Neural cell (in vitro differentiated cells): ENCODE measurements at regions not wholly inside any gene's neighbourhood (a gene's known extent, or its start where the extent isn't known, plus 50 kb on each side); places are given as distances from the start of the nearest gene placed in this dataset.

ENCODE experiments used
- H2AFZ ChIP-seq: fragments of 200-600, 300-800 bp; sonication (generic), shearing (Covaris generic); 2 replicates; pipeline ENCODE4 v1.6.0; 2014; ENCODE audit warnings: low read depth, mild to moderate bottlenecking, antibody characterized with exemption, low read length, moderate library complexity
- H3F3A ChIP-seq: fragments of 200-600 bp; shearing (Covaris generic); 2 replicates; pipeline ENCODE4 v1.6.1; 2016; ENCODE audit warnings: mild to moderate bottlenecking, moderate library complexity, mixed read lengths, antibody characterized with exemption, low read length; ENCODE audit not compliant: insufficient read depth, poor library complexity, severe bottlenecking
- H3K27ac ChIP-seq: fragments of 200-600, 300-800 bp; sonication (generic), shearing (Covaris generic); 2 replicates; pipeline ENCODE4 v1.5.1; 2014; ENCODE audit warnings: mild to moderate bottlenecking, low read length, moderate library complexity
- H3K27me3 ChIP-seq: fragments of 300-800, 200-600 bp; sonication (generic), shearing (Covaris generic); 2 replicates; pipeline ENCODE4 v1.6.0; 2014; ENCODE audit warnings: mild to moderate bottlenecking, low read depth, low read length, moderate library complexity; ENCODE audit not compliant: insufficient read depth
- H3K36me3 ChIP-seq: fragments of 300-800, 200-600 bp; sonication (generic), shearing (Covaris generic); 2 replicates; pipeline ENCODE4 v1.5.1; 2014; ENCODE audit warnings: mild to moderate bottlenecking, antibody characterized with exemption, low read length, moderate library complexity; ENCODE audit not compliant: insufficient read depth
- H3K4me2 ChIP-seq: fragments of 300-800, 200-600 bp; sonication (generic), shearing (Covaris generic); 2 replicates; pipeline ENCODE4 v1.6.0; 2014; ENCODE audit warnings: mild to moderate bottlenecking, low read length
- H3K4me3 ChIP-seq: fragments of 300-800, 200-600 bp; sonication (generic), shearing (Covaris generic); 2 replicates; pipeline ENCODE4 v1.5.1; 2014; ENCODE audit warnings: mild to moderate bottlenecking, low read length, moderate library complexity
- H3K79me2 ChIP-seq: fragments of 200-600 bp; shearing (Covaris generic); replicated peaks from 2 replicates; pipeline ENCODE4 v1.6.0; 2014; ENCODE audit warnings: mild to moderate bottlenecking, low read length, moderate library complexity; ENCODE audit not compliant: insufficient read depth
- H3K9ac ChIP-seq: fragments of 300-800, 200-600 bp; sonication (generic), shearing (Covaris generic); 2 replicates; pipeline ENCODE4 v1.6.1; 2016; ENCODE audit warnings: mild to moderate bottlenecking, low read length, mixed read lengths
- H3K9me2 ChIP-seq: fragments of 200-600 bp; shearing (Covaris generic); 2 replicates; pipeline ENCODE4 v1.6.1; 2016; ENCODE audit warnings: mild to moderate bottlenecking, low read length, mixed read lengths; ENCODE audit not compliant: insufficient read depth
- H3K9me3 ChIP-seq: fragments of 200-600, 300-800 bp; sonication (generic), shearing (Covaris generic); 2 replicates; pipeline ENCODE4 v1.6.1; 2016; ENCODE audit warnings: mild to moderate bottlenecking, mixed run types, low read length, moderate library complexity, mixed read lengths
- H4K20me1 ChIP-seq: fragments of 200-600 bp; shearing (Covaris generic); 2 replicates; pipeline ENCODE4 v1.6.1; 2016; ENCODE audit warnings: mild to moderate bottlenecking, mixed run types; ENCODE audit not compliant: insufficient read depth
- EP300 ChIP-seq: fragments of 450-650 bp; conservative IDR thresholded peaks from 2 replicates; pipeline ENCODE4 v1.6.1; 2014; ENCODE audit warnings: antibody characterized with exemption, mild to moderate bottlenecking, moderate library complexity; ENCODE audit not compliant: poor library complexity, severe bottlenecking
- EZH2 ChIP-seq: fragments of 200-600, 300-800 bp; shearing (Covaris generic), sonication (generic); IDR thresholded peaks from 2 replicates; pipeline ENCODE4 v1.6.1; 2014; ENCODE audit warnings: antibody characterized with exemption, low read length, borderline replicate concordance, mild to moderate bottlenecking; ENCODE audit not compliant: insufficient read depth, poor library complexity, severe bottlenecking
- MXI1 ChIP-seq: fragments of 450-650 bp; conservative IDR thresholded peaks from 2 replicates; pipeline ENCODE4 v1.6.1; 2014; ENCODE audit warnings: antibody characterized with exemption, mild to moderate bottlenecking; ENCODE audit not compliant: poor library complexity, severe bottlenecking
- POLR2AphosphoS5 ChIP-seq: IDR thresholded peaks from 2 replicates; pipeline ENCODE4 v1.6.1; 2012
- RAD21 ChIP-seq: fragments of 450-650 bp; conservative IDR thresholded peaks from 2 replicates; pipeline ENCODE4 v1.6.1; 2014; ENCODE audit warnings: antibody characterized with exemption, mild to moderate bottlenecking, moderate library complexity
- SMC3 ChIP-seq: fragments of 450-650 bp; conservative IDR thresholded peaks from 2 replicates; pipeline ENCODE4 v1.6.1; 2014; ENCODE audit warnings: antibody characterized with exemption, mild to moderate bottlenecking, moderate library complexity; ENCODE audit not compliant: poor library complexity
- TAF1 ChIP-seq: IDR thresholded peaks from 2 replicates; pipeline ENCODE4 v1.6.1; 2012; ENCODE audit warnings: low read depth
- TF ChIP-seq, protein P1 (sequence below): IDR thresholded peaks from 2 replicates; pipeline ENCODE4 v1.6.1; 2012; ENCODE audit warnings: borderline replicate concordance
- TF ChIP-seq, protein P2 (sequence below): fragments of 450-650 bp; IDR thresholded peaks from 2 replicates; pipeline ENCODE4 v1.5.1; 2014; ENCODE audit warnings: antibody characterized with exemption, mild to moderate bottlenecking, moderate library complexity; ENCODE audit not compliant: poor library complexity, severe bottlenecking

DNA sequence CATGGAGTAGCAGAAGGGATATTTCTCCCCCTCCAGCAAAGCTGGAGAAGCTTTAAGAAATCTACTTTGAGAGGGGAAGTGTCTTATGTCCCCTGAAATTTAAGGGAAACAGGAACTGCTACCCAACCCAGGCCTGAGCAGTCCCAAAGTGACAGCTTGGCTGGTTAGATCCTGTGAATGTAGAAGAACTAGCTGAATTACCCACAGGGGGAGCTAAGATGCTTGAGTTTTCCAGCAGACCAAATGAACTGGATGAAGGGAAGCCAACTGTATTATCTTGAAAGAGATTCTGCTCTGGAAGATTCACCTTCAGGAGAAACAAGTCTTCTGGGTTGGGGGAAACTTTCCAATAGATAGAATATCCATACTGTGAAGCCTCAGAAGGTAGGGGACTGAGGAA, 303.3 kb upstream of the MMS22L start:
- no peaks in the 10 kb centered on the region for H3K27me3 ChIP-seq
- no peak overlapping the region for H3K4me2 ChIP-seq
- TF ChIP-seq, protein P1, sequence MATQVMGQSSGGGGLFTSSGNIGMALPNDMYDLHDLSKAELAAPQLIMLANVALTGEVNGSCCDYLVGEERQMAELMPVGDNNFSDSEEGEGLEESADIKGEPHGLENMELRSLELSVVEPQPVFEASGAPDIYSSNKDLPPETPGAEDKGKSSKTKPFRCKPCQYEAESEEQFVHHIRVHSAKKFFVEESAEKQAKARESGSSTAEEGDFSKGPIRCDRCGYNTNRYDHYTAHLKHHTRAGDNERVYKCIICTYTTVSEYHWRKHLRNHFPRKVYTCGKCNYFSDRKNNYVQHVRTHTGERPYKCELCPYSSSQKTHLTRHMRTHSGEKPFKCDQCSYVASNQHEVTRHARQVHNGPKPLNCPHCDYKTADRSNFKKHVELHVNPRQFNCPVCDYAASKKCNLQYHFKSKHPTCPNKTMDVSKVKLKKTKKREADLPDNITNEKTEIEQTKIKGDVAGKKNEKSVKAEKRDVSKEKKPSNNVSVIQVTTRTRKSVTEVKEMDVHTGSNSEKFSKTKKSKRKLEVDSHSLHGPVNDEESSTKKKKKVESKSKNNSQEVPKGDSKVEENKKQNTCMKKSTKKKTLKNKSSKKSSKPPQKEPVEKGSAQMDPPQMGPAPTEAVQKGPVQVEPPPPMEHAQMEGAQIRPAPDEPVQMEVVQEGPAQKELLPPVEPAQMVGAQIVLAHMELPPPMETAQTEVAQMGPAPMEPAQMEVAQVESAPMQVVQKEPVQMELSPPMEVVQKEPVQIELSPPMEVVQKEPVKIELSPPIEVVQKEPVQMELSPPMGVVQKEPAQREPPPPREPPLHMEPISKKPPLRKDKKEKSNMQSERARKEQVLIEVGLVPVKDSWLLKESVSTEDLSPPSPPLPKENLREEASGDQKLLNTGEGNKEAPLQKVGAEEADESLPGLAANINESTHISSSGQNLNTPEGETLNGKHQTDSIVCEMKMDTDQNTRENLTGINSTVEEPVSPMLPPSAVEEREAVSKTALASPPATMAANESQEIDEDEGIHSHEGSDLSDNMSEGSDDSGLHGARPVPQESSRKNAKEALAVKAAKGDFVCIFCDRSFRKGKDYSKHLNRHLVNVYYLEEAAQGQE = no peak
- TF ChIP-seq, protein P2, sequence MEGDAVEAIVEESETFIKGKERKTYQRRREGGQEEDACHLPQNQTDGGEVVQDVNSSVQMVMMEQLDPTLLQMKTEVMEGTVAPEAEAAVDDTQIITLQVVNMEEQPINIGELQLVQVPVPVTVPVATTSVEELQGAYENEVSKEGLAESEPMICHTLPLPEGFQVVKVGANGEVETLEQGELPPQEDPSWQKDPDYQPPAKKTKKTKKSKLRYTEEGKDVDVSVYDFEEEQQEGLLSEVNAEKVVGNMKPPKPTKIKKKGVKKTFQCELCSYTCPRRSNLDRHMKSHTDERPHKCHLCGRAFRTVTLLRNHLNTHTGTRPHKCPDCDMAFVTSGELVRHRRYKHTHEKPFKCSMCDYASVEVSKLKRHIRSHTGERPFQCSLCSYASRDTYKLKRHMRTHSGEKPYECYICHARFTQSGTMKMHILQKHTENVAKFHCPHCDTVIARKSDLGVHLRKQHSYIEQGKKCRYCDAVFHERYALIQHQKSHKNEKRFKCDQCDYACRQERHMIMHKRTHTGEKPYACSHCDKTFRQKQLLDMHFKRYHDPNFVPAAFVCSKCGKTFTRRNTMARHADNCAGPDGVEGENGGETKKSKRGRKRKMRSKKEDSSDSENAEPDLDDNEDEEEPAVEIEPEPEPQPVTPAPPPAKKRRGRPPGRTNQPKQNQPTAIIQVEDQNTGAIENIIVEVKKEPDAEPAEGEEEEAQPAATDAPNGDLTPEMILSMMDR = peak; percentile 20
- TF ChIP-seq MXI1 (no peak), EZH2 (no peak), POLR2AphosphoS5 (no peak), SMC3 (no peak), RAD21 (peak; percentile 23), EP300 (no peak), TAF1 (no peak)
- no peaks in the 10 kb centered on the region for H3K79me2 ChIP-seq
- no peak overlapping the region for H3K27ac ChIP-seq
- H4K20me1 ChIP-seq = no peaks in the 10 kb centered on the region
- H3F3A ChIP-seq = no peaks in the 10 kb centered on the region
- H2AFZ ChIP-seq = no peak overlapping the region
- H3K9me2 ChIP-seq = no peaks in the 10 kb centered on the region
- no peaks in the 10 kb centered on the region for H3K36me3 ChIP-seq
- H3K9me3 ChIP-seq = no peaks in the 10 kb centered on the region
- no peak overlapping the region for H3K4me3 ChIP-seq
- H3K9ac ChIP-seq = no peak overlapping the region

DNA sequence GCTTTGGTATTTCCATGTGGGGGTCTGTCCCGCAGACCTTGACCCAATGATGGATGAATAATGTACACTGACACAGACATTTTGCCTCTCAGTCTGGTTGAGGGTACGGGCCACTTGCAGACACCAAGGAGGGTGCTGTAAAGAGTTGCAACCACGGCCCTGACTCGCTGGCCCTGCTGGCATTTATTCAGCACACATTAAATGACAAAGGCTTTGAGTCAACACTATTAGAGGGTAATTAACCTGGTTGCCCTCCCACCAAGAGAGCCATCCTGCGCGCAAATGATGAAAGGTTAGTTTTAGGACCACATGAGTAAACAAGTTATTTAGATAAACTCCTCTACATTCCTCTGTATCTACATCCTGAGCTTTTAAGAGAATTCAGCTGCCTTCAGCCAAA, 308.9 kb upstream of the MMS22L start:
- Histone ChIP-seq H3K4me2 (no peak overlapping the region), H2AFZ (no peak overlapping the region), H3K9me2 (no peaks in the 10 kb centered on the region), H3K9me3 (no peaks in the 10 kb centered on the region), H4K20me1 (no peaks in the 10 kb centered on the region), H3K36me3 (no peaks in the 10 kb centered on the region), H3K27ac (no peak overlapping the region), H3K9ac (no peak overlapping the region), H3K27me3 (no peaks in the 10 kb centered on the region), H3K4me3 (no peak overlapping the region), H3F3A (no peaks in the 10 kb centered on the region), H3K79me2 (no peaks in the 10 kb centered on the region)
- TF ChIP-seq POLR2AphosphoS5 = no peak
- TF ChIP-seq, protein P1 = no peak
- no peak for TF ChIP-seq TAF1
- no peak for TF ChIP-seq EP300
- TF ChIP-seq RAD21 = no peak
- TF ChIP-seq, protein P2 = no peak
